Transverse colon (tissue), 4 donors: ENCODE measurements at regions not wholly inside any gene's neighbourhood (a gene's known extent, or its start where the extent isn't known, plus 50 kb on each side); places are given as distances from the start of the nearest gene placed in this dataset.

ENCODE experiments used
- EP300 ChIP-seq: sonication (generic); formaldehyde crosslinking; IDR thresholded peaks from one replicate; pipeline ENCODE4 v1.6.1; 2017; ENCODE audit warnings: antibody characterized with exemption, low read depth
- POLR2A ChIP-seq: fragments of 450-650 bp; IDR thresholded peaks from one replicate; pipeline ENCODE4 v1.6.1; 2016; ENCODE audit warnings: antibody characterized with exemption, mild to moderate bottlenecking, moderate library complexity
- POLR2AphosphoS5 ChIP-seq, 3 donors: sonication (generic); formaldehyde crosslinking; IDR thresholded peaks; one replicate each; pipeline ENCODE4 v1.6.1; 2016; ENCODE audit warnings: antibody characterized with exemption in 3 of 3
- TF ChIP-seq, protein P1 (sequence below), 5 experiments: fragments of 200-600 bp in 3 of 5; fragments of 450-650 bp in 2 of 5; sonication (generic) in 3 of 5; IDR thresholded peaks; 1 replicate in 2 of 5; 2 replicates in 3 of 5; pipeline ENCODE4 v1.5.1; 2016 to 2017; ENCODE audit warnings: antibody characterized with exemption in 5 of 5, inconsistent platforms in 3 of 5, mild to moderate bottlenecking in 2 of 5, moderate library complexity in 1 of 5

DNA sequence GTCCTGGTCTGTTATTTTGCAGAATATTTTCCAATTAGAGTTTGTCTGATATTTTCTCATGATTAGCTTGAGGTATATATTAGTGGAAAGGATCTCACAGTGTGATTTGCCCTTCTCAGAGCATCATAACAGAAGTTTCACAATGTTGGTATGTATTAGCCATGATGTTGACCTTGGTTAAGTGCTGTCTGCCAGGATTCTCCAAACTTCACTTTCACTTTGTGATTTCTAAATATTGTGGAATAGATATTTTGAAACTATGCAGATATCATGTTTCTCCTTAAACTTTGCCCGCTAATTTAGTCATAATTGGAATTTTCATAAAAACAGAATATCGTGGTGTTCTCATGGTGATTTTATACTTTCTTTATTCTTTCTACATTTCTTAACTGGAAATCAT is 98.0 kb upstream of the DEPDC1 start:
- TF ChIP-seq, protein P1, sequence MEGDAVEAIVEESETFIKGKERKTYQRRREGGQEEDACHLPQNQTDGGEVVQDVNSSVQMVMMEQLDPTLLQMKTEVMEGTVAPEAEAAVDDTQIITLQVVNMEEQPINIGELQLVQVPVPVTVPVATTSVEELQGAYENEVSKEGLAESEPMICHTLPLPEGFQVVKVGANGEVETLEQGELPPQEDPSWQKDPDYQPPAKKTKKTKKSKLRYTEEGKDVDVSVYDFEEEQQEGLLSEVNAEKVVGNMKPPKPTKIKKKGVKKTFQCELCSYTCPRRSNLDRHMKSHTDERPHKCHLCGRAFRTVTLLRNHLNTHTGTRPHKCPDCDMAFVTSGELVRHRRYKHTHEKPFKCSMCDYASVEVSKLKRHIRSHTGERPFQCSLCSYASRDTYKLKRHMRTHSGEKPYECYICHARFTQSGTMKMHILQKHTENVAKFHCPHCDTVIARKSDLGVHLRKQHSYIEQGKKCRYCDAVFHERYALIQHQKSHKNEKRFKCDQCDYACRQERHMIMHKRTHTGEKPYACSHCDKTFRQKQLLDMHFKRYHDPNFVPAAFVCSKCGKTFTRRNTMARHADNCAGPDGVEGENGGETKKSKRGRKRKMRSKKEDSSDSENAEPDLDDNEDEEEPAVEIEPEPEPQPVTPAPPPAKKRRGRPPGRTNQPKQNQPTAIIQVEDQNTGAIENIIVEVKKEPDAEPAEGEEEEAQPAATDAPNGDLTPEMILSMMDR (IDR thresholded peaks at IDR 0.05): no peak
- no peak for TF ChIP-seq EP300
- TF ChIP-seq POLR2AphosphoS5 (IDR thresholded peaks at IDR 0.05): no peak
- TF ChIP-seq POLR2A: no peak
